ENCODE measurements at regions not wholly inside any gene's neighbourhood (a gene's known extent, or its start where the extent isn't known, plus 50 kb on each side); places are given as distances from the start of the nearest gene placed in this dataset.

DNA sequence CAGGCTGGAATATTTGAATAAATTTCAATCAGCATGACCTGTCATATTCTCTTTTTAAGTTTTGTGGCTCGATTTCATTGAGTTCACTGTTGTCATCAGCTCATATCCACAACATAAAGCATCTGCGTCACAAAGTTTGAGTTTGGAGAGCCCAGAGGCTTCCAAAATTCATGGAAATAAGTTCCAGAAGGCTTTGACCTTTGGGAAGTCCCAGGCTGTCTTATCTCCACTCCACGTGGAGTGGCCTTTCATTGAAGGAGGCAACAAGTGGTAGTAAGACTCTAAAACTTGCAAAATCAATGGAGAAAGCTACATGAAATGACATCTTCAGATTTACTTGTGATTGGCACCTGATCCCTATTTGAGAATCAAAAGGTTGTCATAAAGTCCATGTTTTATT, 54.1 kb upstream of the UNC5C start:
- no peak overlapping the region for H3K4me2 ChIP-seq (ENCODE audit: low read depth, low read length, poor library complexity, severe bottlenecking)
- no peaks in the 10 kb centered on the region for H3K79me2 ChIP-seq (ENCODE audit: low read length)
- no peaks in the 10 kb centered on the region for H4K20me1 ChIP-seq (ENCODE audit: insufficient read depth, low read depth, low read length)
- no peaks in the 10 kb centered on the region for H3K36me3 ChIP-seq (ENCODE audit: insufficient read depth, low read length)
- H3K9me2 ChIP-seq (replicated peaks; ENCODE audit: insufficient read depth, low read length) = no peaks in the 10 kb centered on the region
- no peak for DNase-seq
- no peak overlapping the region for H3K9ac ChIP-seq (ENCODE audit: low read length)
- no peaks in the 10 kb centered on the region for H3K27me3 ChIP-seq (ENCODE audit: low read length)
- no peaks in the 10 kb centered on the region for H3K4me1 ChIP-seq (ENCODE audit: low read length)
- H3K9me3 ChIP-seq (ENCODE audit: low read length) = peaks cover 4% of the 10 kb centered on the region
- no peak overlapping the region for H3K27ac ChIP-seq (ENCODE audit: low read length)
- no peak overlapping the region for H3K4me3 ChIP-seq (ENCODE audit: low read length)
- H2AFZ ChIP-seq (ENCODE audit: low read length) = no peak overlapping the region

DNA sequence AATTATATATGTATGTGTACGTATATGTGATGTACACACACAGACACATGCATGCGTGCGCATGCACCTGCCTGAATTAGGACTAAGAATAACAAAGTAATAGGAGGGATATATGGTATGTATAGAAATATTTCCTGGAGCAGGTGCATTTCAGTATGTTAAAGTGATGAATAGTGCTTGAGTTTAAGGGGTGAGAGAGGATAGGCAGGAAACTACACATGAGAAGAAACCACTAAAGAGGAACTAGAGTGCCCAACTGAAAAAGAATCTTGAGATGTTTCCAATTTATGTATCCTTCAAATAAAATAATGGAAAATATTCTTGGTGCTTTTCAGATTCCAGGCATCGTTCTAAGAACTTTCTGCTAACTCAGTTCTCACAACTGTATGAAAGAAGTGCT, 52.6 kb upstream of the UNC5C start:
- no peaks in the 10 kb centered on the region for H3K79me2 ChIP-seq (ENCODE audit: low read length)
- H3K27me3 ChIP-seq (ENCODE audit: low read length) = no peaks in the 10 kb centered on the region
- H4K20me1 ChIP-seq (ENCODE audit: insufficient read depth, low read depth, low read length) = no peaks in the 10 kb centered on the region
- no peak overlapping the region for H3K4me3 ChIP-seq (ENCODE audit: low read length)
- no peak overlapping the region for H3K4me2 ChIP-seq (ENCODE audit: low read depth, low read length, poor library complexity, severe bottlenecking)
- H3K9ac ChIP-seq (ENCODE audit: low read length) = no peak overlapping the region
- H2AFZ ChIP-seq (ENCODE audit: low read length) = no peak overlapping the region
- H3K9me2 ChIP-seq (replicated peaks; ENCODE audit: insufficient read depth, low read length) = no peaks in the 10 kb centered on the region
- DNase-seq = no peak
- no peaks in the 10 kb centered on the region for H3K4me1 ChIP-seq (ENCODE audit: low read length)
- H3K36me3 ChIP-seq (ENCODE audit: insufficient read depth, low read length) = no peaks in the 10 kb centered on the region
- H3K27ac ChIP-seq (ENCODE audit: low read length) = no peak overlapping the region
- H3K9me3 ChIP-seq (ENCODE audit: low read length) = no peaks in the 10 kb centered on the region; the same call in 1 of the 2 replicates

DNA sequence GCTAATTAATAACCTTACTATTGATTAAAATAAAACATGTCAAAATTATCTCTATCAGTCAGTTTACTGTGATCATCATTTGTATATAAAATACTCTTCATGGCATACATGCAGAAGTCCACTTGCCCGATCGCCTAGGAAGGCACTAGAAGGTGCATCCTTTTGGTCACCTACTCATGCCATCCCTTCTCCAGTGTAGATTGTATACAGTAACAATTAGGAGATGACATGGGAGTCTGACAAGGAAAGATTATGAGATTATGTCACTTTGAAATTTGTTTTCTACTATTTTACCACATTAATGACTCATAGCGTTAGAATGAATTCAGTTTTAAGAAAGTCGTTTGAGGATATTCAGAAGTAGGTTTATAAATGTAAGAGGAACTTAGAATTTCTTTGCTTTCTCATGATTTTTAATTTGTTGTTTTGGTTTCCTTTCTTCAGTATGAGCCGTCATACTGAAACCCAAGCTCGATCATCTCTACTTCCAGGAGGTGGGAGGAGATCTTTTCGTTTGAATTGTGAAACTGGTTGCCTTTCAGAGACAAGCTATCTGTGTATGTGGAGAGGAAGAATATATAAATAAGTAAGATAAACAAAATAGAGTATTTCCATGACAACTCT, 51.1 kb upstream of the UNC5C start:
- Histone ChIP-seq H3K4me1 (ENCODE audit: low read length) (no peaks in the 10 kb centered on the region), H4K20me1 (ENCODE audit: insufficient read depth, low read depth, low read length) (no peaks in the 10 kb centered on the region), H3K36me3 (ENCODE audit: insufficient read depth, low read length) (no peaks in the 10 kb centered on the region), H3K9ac (ENCODE audit: low read length) (no peak overlapping the region), H3K79me2 (ENCODE audit: low read length) (no peaks in the 10 kb centered on the region), H3K9me3 (ENCODE audit: low read length) (no peaks in the 10 kb centered on the region; the same call in 1 of the 2 replicates), H3K4me2 (ENCODE audit: low read depth, low read length, poor library complexity, severe bottlenecking) (no peak overlapping the region), H3K27me3 (ENCODE audit: low read length) (no peaks in the 10 kb centered on the region), H2AFZ (ENCODE audit: low read length) (no peak overlapping the region), H3K4me3 (ENCODE audit: low read length) (no peak overlapping the region), H3K9me2 (replicated peaks; ENCODE audit: insufficient read depth, low read length) (no peaks in the 10 kb centered on the region), H3K27ac (ENCODE audit: low read length) (no peak overlapping the region)
- DNase-seq = no peak

Measured in Karpas-422 (cell line).